NCI-H1694 treated with DMSO at 0.1 percent for 48 hours (cell line): ENCODE measurements at regions not wholly inside any gene's neighbourhood (a gene's known extent, or its start where the extent isn't known, plus 50 kb on each side); places are given as distances from the start of the nearest gene placed in this dataset.
"Not testable (repeated sequence)": the region's sequence is repeated elsewhere in the genome, so short reads cannot be mapped to it uniquely, and the experiment has no call there.

Experiments used
- DNase-seq: peaks from one replicate; lab custom pipeline; 2025; lab: John Stamatoyannopoulos, UW

DNA sequence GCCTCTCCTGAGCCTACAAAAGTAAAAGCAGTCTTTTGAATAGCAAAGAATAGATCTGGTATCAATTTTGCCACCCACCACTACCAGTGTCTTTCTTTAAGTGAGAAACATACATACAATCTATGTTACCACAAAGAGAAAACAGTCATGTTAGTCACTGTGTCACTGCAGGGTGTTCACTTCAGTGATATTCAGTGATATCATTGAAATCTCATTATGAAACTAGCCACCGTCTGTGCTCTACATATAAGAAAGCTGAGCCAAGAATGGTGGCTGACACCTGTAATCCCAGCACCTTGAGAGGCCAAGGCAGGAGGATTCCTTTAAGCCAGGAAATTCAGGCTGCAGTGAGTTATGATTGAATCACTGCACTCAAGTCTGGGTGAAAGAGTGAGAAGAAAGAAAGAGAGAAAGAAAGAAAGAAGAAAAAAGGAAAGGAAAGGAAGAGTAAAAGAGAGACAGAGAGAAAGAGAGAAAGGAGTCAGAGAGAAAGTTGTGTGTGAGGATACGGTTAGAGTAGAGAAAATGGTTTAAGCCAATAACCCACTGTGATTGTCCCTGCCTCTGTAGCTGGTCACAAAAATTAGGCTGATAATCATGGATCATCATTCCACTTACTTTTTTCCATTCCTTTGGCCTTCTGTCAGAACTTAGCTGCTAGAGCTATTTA, 847.1 kb downstream of the FAM181B start:
- DNase-seq = no peak

DNA sequence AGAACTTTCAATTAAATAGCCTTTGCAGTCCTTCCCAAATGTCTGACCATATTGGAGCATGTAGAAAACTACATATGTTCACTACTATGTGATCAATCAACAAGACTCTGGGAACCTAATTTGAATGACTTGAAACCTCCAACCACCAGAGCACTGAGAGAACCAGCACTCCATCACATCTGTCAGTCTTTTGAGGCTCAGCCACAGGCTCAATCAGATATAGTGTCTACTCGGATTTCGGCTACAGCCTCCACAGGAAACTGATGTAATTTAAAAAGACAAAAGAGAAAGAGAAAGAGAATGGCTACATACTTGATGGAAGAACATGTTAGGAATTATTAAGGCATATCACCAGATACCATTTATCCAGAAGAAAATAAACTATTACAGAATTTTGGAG, 859.0 kb downstream of the FAM181B start:
- DNase-seq = no peak

DNA sequence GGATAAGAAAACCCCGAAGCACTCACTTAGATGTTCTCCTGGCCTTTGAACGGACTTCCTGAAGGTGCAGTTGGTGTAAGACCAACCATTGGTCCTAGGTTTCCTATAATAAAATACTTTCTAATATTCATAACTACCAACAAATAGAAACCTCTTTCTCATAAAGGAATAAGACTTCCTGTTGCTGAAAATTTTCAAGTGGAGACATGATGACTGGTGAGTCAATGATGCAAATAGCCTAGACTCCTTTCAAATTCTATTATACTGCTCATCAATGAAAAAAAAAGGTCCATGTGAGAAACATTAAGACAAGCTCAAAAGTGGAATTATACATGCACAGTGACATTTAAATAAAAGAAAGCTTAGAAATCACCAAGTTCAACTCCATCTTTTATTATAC, 862.8 kb downstream of the FAM181B start:
- no peak for DNase-seq

DNA sequence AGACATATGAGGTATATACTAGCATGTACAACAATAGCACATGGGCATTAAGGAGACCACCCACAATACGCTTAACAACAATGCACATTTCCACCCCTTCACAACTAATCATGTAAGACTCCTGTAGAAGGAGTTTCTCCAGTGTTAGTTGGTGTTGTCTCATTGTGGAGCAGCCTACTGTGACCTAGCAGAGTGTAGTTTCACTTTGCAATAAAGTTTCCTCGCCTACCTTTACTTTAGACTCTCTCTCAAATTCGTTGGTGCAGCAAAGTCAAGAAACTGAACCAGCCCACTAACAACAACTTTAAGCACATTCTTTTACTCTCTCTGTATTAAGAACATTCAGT, 863.6 kb downstream of the FAM181B start:
- DNase-seq = no peak

DNA sequence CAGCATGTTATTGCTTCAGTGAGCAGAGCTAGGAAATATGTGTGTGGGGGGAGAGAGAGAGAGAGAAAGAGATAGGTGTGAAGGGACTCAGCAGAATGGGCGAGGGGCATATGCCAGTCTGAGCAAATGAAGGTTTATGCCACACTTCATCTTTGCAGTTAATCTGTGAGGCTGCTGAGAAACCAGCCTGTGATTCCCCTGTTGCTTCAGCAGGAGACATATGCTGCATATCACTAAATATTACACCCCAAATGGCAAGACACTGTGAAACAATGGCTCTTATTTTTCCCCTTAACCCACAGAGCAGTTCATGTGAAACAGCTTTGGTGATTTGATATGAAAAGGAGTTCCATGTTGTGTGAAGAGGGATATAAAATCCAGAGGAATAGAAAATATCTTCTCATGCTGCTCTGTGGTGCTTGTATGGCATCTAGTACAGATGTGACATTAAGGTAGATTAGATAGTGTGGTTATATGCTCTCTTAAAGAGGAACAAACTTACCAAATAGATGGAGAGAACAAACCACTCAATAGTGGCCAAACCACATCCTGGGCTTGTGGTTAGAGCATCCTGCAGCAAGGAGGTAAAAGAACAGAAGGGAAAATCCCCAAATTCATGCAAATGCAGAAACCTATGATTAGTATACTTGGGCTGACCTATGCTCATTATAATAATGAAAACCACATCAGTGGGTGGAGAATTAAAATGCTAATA, 864.2 kb downstream of the FAM181B start:
- DNase-seq = no peak

DNA sequence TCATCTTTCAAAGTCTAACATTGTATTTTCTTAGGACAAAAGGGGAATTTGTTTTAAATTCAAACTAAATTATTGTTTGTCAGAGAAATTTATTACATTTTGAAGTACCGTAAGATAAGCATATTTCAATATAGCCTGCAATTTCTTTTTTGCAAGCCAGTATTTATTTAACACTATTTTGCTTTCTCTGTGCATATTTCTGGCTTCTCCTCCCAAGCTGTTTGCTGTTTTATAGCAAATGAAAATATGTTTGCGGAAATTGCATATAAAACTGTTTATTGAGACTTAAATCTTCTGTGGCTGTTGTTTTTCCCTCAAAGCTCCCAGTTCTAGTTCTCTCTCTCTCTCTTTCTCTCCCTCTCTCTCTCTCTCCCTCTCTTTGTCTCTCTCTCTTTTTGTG, 866.8 kb downstream of the FAM181B start:
- no peak for DNase-seq

DNA sequence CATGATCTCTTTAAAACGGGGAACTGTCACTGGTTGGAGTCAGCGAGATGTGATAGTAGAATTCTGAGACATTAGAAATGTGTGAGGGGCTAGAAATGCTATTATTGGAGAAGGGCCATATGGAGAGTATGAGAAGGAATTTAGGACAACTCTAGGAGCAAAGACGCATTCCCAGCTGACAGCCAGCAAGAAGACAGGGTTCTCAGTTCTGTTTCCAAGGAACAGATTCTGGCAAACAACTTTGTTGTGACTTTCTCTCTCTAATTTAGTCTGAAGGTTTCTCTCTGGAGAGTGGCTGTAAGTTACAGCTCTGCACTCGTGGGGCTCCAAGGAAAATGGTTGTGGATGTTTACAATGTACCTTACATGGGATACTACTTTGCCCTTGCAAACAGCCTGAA, 876.3 kb downstream of the FAM181B start:
- DNase-seq = no peak

DNA sequence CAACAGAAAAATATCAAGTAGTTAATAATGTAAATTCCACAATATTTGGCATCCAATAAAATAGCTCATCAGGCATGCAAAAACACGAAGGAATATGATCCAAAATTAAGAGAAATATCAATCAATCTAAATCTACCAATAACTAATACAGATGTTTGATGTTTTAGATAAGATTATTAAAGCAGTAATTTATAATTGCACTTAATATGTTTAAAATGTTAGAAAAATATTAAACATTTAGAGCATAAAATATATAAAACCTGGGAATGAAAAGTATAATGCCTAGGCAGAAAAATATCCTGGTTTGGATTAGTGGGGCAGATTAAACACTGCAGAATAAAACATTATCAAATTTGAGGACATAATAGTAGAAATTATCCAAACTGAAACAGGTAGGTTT, 879.9 kb downstream of the FAM181B start:
- no peak for DNase-seq

DNA sequence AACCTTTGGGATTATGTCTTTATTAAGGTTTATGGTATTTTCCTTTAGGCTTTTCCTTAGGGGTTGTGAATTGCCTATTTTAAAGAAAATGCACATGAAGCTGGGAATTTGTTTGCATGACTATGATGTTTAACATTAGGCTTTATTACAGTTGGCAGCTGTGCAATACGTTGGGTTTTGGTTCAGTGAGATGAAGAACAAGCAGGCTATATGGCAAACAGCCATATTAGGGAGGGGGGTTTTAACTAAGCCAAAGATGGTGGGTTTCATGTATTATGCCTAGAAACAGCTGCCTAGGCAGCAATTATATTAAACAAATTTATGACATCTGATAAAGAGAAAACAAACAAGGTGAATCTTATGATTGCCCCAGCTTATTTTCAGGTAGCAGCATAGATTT, 880.8 kb downstream of the FAM181B start:
- DNase-seq = peak; percentile 57

DNA sequence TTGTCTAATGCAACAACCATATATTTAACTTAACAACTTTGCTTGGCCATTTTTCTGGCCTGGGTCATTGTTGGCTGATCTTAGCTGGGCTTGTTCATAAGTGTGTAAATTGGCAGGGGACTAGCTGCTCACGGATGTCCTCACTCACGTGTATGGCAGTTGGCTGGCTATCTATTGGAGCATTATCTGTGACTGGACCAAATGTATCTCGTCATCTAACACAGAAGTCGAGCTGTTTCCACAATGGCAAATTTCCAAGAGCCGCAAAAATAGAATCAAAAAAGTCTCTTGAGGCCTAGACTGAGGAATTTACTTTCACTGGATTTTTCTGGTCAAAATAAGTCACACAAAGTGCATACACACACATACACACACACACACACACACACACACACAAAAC, 893.3 kb downstream of the FAM181B start:
- no peak for DNase-seq

DNA sequence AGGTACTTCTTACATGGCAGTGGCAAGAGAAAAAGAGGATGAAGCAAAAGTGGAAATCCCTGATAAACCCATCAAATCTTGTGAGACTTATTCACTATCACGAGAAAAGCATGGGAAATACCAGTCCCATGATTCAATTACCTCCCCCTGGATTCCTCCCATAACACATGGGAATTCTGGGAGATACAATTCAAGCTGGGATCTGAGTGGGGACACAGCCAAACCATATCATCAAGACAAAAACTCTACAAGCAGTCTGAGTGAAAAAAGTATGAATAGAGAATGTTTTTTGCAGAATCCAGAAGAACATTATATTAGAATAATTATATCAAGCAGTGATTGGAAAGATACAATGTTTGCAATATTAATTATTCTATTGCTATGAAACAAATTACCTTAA, 893.7 kb downstream of the FAM181B start:
- DNase-seq = no peak

DNA sequence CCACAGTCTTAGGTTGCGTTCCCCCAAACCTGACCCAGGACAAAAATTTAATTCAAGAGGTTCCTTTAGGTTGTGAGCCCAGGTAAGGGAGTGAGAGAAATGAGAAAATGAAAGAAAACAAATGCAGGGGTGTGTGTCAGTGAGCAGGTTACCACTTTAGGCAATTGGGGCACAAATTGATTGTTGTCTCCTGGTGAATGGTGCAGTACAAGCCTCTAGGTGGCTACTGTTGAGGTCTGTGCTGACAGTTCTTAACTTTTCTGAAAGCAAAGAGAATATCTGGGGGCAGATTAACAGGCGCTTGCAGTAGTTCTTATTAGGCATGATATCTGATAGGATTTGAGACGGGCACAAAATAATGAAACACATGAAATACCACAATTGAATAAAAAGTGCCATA, 894.6 kb downstream of the FAM181B start:
- DNase-seq = no peak

DNA sequence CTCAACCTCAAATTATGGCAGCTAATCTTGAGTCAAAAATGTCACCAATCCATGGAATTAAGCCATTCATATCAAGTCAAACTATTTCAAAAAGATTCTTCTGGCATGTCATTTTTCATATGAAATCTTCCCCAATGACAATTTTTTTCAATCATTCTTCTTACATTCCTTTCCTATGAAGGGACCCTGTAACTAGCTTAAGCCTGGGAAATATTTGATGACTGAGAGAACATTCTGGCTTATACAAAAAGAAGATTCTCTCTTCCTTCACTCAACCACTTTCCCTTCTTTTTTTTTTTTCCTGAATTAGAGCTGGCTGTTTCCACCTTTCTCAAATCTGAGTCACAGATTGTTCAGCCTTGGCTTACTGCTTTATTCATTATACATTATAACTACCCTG, 903.7 kb downstream of the FAM181B start:
- DNase-seq = no peak

DNA sequence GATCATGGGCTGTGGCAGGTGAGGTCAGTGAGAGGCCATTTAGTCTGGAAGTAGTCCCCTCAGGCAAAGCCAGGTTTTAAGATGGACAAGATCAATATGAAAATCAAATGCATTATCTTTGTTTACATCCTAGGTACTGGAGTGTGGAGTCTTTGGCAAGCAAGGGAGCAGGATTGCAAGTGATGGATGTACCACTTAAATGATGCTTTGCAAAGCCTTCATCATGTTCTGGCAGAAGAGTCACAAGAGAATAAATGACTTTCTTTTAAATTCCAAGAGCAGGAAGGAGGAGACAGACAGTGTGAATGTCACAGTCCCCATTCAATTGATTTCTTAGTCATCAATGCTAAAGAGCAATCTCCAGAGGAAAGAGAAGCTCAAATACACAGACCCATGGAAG, 908.3 kb downstream of the FAM181B start:
- DNase-seq = no peak

DNA sequence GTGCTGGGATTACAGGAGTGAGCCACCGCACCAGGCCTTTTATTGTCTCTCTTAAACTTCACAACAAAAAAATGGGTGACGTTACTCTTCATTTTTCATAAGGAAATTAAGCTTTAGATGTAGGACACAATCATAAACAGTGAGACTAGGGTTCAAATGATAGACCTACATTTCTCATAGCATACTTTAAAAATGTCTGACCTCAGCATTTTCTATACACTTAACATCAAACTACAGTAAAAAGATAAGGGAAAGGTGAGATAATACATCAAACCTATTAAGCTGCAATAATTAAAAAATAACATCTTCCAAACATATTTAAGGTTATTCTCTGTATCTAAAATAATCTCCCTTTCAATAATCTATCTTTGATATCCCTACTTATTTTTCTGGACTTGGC, 914.2 kb downstream of the FAM181B start:
- no peak for DNase-seq

DNA sequence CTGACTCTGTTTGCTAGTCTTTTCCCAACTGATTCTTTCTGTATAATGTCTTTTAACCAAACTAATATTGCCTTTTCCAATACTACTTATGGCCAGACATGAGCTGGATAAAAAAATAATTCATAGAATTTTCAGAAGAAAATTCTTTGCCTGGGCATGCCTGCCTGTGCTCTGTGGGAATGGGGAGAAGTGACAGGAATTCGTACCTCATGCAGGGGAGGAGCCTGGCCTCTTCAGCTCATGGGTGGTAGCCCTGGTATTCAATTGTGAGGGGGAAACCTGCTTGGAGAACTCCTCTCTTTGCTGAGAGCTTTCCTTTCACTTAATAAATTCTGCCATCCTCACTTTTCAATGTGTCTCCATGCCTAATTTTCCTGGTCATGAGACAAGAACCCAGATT, 928.8 kb downstream of the FAM181B start:
- no peak for DNase-seq

DNA sequence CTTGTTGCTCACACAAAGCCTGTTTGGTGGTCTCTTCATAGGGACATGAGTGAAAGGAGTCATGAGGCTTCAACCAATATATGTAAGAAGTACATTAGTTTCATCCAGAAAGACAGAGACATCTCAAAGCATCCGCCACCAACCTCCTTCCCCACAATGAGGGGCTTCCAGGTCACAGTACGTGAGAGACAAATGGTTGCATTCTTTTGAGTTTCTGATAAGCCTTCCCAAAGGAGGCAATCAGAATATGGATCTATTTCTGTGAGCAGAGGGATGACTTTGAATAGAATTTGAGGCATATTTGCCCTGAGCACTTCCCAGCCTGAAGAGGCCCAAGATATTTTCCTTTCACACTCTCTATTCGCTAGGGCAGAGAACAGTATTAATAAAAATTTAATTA, 931.1 kb downstream of the FAM181B start:
- DNase-seq = no peak

DNA sequence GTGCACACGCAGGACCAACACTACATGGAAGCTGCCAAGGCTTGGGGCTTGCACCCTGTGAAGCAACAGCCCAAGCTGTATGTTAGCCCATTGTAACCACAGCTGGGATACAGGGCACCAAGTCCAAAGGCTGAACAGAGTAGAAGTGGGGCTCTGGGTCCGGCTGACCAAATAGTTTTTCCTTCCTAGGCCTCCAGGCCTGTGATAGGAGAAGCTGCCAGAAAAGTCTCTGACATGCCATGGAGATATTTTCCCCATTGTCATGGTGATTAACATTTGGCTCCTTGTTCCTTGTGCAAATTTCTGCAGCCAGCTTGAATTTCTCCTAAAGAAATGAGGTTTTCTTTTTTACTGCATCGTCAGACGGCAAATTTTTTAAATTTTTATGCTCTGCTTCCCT, 941.2 kb downstream of the FAM181B start:
- DNase-seq = no peak

DNA sequence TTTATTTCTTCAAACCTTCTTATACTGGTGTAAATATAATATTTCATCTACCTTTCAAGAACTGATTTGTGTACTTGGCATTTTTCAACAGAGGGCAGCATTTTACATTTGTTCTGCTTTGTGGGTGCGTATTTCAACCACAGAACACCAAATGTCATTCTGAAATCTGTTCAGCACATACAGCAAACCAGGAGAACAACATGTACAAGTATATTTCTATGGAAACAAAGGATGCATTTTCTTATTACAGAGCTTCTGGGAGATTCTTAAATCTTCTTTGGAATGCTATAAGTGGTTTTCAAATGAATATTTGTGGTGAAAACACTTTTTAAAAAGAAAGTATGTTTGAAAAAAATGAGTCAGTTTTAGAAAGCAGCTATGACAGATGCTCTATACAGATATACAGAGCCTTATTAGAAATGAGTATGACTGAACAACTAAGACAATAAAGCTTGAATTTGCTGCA, 946.0 kb downstream of the FAM181B start:
- DNase-seq = peak; percentile 66

DNA sequence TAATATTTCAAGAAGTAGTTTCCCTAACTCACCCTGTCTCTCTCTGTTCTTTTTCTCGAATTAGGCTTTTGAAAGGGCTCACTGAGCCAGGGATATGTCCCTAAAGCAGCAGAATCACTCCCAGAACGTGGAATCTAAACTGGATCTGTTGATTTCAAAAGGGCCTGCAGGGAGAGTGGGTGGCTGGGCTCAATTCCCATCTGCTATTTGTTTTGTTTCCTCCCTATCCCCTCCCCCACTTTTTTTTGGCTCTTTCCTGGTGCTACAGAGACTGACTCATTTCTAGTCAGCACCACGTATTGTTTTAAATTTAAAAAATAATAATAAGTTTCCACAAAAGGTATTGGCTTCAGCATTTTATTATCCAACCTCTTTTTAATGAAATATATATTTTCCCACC, 961.5 kb downstream of the FAM181B start:
- peak; percentile 39 for DNase-seq

DNA sequence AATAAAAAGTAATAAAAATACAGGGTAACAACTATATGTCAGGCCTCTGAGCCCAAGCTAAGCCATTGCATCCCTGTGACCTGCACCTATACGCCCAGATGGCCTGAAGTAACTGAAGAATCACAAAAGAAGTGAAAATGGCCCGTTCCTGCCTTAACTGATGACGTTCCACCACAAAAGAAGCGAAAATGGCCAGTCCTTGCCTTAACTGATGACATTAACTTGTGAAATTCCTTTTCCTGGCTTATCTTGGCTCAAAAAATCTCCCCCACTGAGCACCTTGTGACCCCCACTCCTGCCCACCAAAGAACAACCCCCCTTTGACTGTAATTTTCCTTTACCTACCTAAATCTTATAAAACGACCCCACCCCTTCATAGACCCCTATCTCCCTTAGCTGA, 963.8 kb downstream of the FAM181B start:
- DNase-seq = not testable (repeated sequence)

DNA sequence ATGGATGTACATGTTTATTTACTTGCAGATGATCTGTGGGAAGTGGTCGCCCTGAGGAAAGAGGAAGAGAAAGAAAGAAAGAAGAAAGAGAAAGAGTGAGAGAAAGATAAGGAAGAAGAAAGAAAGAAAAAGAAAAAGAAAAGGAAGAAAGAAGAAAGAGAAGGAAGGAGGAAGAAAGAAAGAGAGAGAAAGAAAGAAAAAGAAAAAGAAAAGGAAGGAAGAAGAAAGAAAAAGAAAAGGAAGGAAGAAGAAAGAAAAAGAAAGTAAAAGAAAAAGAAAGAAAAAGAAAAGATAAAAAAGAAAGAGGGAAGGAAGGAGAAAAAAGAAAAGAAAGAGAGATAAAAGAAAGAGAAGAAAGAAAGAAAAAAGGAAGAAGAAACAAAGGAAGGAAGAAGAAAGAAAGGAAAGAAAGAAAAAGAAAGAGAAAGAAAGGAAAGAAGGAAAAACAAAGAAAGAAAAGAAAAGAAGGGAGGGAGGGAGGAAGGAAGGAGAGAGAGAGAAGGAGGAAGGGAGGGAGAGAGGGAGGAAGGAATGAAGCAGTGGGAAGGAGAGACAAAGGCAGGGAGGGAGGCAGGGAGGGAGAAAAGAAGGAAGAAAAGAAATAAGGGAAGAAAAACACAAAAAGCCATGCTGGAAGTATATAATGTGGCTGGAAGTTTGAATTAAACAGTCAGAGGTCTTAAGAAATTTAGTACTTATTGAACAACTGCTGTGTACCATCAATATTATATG, 976.6 kb downstream of the FAM181B start:
- no peak for DNase-seq

DNA sequence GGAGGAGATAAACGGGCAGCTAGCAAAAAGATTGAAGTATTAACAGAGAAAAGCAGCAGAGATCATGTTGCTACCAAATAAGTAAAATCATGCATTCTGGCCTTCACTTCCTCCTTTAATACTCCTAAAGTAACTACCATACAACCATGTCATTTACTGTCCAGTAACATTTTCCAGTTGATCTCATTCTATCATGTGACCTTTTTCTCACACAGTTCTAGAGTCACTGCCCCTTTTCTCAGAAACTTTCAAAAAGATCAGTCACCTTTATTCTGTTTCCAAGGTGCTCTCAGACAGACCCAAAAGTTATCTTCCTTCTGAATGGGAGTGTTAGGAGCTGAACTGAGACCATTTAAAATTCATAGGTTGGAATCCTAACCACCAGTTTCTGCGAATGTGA, 984.4 kb downstream of the FAM181B start:
- no peak for DNase-seq
